Retinal pigment epithelial cell (primary cell): ENCODE measurements at regions not wholly inside any gene's neighbourhood (a gene's known extent, or its start where the extent isn't known, plus 50 kb on each side); places are given as distances from the start of the nearest gene placed in this dataset.

ENCODE experiments used
- DNase-seq: peaks from one replicate; pipeline ENCODE4 v3.0.0-alpha.2; 2010; ENCODE audit warnings: low read depth
- H3K4me3 ChIP-seq: 2 replicates; pipeline ENCODE4 v1.5.1; 2011; ENCODE audit warnings: mild to moderate bottlenecking, low read length, control low read depth, moderate library complexity
- TF ChIP-seq, protein P1 (sequence below): conservative IDR thresholded peaks from 2 replicates; pipeline ENCODE4 v1.5.1; 2011; ENCODE audit warnings: low read depth, low read length, control low read depth, inconsistent platforms

DNA sequence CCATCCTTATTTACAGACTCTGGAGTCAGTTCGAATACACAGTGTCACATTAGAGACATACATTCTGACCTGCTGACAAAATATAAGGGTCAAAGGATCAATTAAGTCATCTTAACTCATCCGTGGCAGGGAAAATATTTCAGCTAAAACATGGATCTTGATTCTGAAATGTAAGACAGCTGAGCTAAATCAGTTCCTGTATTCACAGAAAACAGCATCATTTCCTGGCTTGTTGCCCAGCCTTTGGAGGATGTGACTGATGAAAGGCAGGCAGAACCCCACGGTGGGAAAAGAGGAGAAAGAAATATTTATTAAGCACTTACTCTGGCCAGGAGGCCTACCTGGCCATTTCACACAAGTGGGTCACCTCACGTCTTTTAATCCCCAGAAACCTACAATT is 101.9 kb downstream of the GAS2L3 start:
- H3K4me3 ChIP-seq, result no peak overlapping the region
- peak; percentile 18 for DNase-seq
- TF ChIP-seq, protein P1, sequence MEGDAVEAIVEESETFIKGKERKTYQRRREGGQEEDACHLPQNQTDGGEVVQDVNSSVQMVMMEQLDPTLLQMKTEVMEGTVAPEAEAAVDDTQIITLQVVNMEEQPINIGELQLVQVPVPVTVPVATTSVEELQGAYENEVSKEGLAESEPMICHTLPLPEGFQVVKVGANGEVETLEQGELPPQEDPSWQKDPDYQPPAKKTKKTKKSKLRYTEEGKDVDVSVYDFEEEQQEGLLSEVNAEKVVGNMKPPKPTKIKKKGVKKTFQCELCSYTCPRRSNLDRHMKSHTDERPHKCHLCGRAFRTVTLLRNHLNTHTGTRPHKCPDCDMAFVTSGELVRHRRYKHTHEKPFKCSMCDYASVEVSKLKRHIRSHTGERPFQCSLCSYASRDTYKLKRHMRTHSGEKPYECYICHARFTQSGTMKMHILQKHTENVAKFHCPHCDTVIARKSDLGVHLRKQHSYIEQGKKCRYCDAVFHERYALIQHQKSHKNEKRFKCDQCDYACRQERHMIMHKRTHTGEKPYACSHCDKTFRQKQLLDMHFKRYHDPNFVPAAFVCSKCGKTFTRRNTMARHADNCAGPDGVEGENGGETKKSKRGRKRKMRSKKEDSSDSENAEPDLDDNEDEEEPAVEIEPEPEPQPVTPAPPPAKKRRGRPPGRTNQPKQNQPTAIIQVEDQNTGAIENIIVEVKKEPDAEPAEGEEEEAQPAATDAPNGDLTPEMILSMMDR, result no peak

DNA sequence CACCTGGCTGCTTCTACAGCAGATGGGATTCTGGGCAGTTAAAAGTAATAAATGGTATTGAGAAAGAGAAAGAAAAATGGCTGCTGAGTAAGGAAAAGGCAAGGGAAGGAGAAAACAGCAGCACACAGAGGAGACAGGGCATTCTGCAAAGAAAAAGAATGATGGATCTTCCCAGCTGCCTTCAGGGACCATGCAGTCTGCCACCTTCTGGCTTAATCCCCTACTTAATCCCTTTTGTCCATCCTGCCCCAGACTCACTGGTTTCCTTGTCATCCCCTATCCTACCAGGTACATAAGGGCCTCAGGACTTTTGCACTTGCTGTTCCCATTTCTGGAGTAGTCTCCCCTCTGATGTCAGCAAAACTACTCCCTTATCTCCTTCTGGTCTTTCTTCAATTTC is 107.6 kb downstream of the GAS2L3 start:
- TF ChIP-seq, protein P1, result no peak
- no peak overlapping the region for H3K4me3 ChIP-seq
- no peak for DNase-seq

DNA sequence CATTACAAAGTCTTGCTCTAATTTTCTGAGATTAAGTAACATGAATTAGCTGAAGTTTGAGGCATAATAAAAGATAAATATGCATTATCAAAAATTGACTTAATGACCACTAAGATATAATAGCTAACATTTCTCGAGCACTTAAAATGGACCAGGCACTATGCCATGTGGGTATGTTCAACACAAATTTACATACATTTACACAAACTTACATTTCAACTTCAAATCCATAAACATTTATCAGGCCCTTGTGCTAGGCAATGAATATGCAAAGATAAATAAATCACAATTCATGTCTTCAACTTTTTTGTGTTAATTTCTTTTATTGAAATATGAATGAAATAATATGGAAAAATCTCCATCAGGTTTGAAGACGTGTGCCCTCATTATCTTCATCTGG is 108.7 kb downstream of the GAS2L3 start:
- no peak overlapping the region for H3K4me3 ChIP-seq
- no peak for DNase-seq
- TF ChIP-seq, protein P1, result no peak

DNA sequence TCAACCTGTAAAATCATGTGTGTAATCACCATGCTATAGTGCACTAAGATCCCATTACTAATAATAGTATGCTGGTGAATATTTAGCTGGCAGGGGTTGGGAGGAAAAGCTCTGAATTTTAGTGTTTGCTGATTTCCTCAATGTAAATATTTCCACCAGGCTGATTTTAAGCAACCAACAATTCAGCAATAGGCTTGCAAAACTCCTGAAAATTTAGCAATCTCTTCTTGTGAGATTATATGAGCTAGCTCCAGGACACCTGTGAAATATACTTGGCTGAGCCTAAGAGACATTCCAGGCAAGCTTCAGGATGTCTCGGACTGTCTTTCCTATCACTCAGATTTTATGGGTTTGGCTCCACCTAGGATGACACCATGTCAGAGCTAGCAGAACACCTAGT is 106.9 kb upstream of the ANO4 start:
- no peak for DNase-seq
- TF ChIP-seq, protein P1, result no peak
- no peak overlapping the region for H3K4me3 ChIP-seq

DNA sequence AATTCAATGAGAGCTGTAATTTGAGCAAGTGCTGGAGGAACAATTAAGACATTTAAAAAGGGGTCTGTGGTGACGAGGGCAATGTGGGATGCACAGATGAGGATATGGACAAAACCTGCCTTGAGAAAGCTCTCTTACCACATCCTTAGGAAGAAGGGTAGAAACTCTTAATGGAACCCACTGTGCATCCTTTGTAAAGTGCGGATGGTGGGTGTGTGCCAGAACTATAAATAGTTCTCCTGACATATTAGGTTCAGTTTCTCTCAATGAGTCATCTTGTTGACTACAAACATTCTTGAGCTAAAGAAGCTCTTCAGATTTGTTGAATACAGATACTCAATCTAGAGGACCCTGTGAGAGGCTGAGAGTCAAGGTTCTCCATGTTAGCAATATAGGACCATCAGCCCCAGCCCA is 106.1 kb upstream of the ANO4 start:
- no peak overlapping the region for H3K4me3 ChIP-seq
- DNase-seq, result no peak
- TF ChIP-seq, protein P1, result no peak

DNA sequence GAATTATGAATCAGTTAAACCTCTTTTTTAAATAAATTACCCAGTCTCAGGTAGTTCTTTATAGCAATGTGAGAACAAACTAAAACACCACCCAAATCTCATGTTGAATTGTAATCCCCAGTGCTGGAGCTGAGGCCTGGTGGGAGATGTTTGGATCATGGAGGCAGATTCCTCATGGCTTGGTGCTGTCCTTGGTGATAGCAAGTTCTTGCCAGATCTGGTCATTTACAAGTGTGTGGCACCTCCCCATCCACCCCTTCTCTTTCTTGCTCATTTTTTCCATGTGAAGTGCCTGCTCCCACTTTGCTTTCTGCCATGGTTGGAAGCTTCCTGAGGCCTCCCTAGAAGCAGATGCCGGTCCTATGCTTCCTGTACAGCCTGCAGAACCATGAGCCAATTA is 102.1 kb upstream of the ANO4 start:
- DNase-seq, result no peak
- TF ChIP-seq, protein P1, result no peak
- H3K4me3 ChIP-seq, result no peak overlapping the region

DNA sequence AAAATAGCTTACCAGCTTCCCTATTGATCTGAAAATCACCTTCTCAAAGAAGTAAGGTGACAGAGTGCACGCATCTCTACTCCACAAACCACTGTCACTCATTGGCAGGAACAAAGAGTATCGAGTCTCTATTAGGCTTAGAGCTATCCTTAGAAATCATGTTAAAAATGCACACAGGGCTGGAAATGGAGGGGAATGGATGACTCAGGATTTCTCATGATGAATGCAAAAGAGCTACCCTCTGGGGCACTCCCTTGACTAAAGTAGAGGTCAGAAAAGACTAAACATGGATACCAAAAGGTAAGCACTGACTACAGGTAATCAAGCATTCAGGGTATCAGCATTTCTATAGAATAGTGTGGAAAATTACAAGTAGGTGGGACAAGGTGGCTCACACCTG is 96.1 kb upstream of the ANO4 start:
- no peak for DNase-seq
- TF ChIP-seq, protein P1, result no peak
- H3K4me3 ChIP-seq, result no peak overlapping the region
